ENCODE measurements at regions not wholly inside any gene's neighbourhood (a gene's known extent, or its start where the extent isn't known, plus 50 kb on each side); places are given as distances from the start of the nearest gene placed in this dataset.
"Not testable (repeated sequence)": the region's sequence is repeated elsewhere in the genome, so short reads cannot be mapped to it uniquely, and the experiment has no call there.

DNA sequence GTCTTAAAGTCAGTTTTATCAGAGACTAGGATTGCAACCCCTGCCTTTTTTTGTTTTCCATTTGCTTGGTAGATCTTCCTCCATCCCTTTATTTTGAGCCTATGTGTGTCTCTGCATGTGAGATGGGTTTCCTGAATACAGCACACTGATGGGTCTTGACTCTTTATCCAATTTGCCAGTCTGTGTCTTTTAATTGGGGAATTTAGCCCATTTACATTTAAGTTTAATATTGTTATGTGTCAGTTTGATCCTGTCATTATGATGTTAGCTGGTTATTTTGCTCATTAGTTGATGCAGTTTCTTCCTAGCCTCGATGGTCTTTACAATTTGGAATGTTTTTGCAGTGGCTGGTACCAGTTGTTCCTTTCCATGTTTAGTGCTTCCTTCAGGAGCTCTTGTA, 93.3 kb upstream of the GALNT18 start:
- DNase-seq (ENCODE audit: low spot score) = not testable (repeated sequence)

DNA sequence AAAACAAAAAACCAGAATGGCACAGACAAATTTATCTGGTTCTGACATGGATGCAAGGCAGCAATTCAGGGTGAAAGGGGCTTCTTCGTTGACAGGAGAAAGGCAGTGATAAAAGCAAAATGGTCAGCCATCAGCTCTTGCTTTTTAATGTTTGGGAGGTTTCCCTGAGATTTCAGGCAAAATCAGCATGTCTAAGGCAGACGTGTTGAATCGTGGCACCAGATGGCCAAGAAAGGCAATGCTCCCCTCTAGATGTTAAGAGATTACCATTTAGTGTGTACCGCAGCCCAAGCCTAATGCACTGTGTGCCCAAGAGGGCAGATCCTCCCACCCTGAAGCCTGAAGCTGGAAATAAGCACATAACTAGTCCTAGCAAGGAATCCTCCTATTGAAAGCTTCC, 88.8 kb upstream of the GALNT18 start:
- no peak for DNase-seq (ENCODE audit: low spot score)

- DNase-seq (ENCODE audit: low spot score) = no peak
Measured at GRCh38 chr11:11709447-11710239, 87.8 kb upstream of the GALNT18 start.

GRCh38 chr11:11708256-11708655, 86.5 kb upstream of the GALNT18 start:
- DNase-seq (ENCODE audit: low spot score) = no peak

DNA sequence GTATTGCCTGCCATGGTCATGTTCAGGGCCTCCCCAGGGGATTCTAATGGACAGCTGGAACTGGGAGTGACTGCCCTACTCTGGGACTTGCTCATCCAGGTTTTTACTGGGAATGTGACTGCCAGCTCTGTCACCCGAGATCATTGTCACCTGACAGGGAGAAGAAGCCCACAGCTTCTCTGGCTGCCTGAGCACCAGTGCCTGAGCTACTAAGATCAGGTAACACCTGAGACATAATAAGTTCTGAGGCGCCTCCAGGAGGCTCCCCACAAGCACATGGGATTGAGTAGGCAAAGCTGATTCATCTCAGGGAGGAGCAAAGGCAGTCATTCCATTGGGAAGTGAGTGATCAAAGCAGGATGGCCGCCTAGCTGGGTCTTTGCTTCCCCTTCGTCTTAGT, 84.2 kb upstream of the GALNT18 start:
- DNase-seq (ENCODE audit: low spot score) = no peak

DNA sequence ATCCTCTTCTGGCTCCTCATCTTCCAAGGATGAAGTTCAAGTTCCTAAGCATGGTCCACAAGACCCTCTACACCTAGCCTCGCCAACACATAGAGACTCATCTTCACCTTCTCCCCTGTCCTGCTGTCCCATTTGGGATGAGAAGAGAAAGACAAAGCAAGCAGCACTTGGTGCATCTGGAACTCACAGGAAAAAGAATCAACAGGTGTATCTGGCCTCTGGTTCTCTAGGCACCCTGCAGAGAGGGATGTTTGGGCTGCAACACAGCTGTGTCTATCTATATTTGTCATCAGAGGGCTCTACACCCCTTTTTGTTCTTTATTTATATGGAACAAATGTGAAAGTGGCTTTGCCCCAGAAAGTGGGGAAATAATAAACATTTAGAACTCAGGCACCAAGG, 82.1 kb upstream of the GALNT18 start:
- DNase-seq (ENCODE audit: low spot score) = no peak

- DNase-seq (ENCODE audit: low spot score) = no peak
Measured at GRCh38 chr11:11701070-11701469, 79.3 kb upstream of the GALNT18 start.

GRCh38 chr11:11697796-11698195, 76.0 kb upstream of the GALNT18 start:
- DNase-seq (ENCODE audit: low spot score) = no peak

- DNase-seq (ENCODE audit: low spot score) = no peak
Measured at GRCh38 chr11:11691296-11692151, 69.7 kb upstream of the GALNT18 start.

DNA sequence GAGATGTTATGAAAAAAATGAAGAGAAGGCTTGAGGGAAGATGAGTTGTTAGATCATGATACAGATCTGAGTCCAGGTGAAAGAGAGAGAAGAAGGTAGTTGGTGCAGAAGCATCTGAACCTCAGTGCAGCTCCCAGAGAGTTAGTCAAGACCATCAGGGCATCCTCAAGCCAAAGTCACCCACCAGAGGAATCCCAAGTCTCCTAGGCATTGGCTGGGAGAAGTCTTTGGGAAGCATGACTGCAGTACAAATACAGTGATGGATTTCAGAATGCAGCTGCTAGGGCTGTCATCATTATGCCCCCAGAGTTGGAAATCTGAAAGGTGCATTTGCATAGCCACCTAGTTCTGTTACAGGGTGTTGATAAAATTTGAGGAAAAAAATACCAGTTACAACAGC, 59.7 kb upstream of the GALNT18 start:
- DNase-seq (ENCODE audit: low spot score) = no peak

- no peak for DNase-seq (ENCODE audit: low spot score)
Measured at GRCh38 chr11:11677672-11678356, 56.0 kb upstream of the GALNT18 start.

DNA sequence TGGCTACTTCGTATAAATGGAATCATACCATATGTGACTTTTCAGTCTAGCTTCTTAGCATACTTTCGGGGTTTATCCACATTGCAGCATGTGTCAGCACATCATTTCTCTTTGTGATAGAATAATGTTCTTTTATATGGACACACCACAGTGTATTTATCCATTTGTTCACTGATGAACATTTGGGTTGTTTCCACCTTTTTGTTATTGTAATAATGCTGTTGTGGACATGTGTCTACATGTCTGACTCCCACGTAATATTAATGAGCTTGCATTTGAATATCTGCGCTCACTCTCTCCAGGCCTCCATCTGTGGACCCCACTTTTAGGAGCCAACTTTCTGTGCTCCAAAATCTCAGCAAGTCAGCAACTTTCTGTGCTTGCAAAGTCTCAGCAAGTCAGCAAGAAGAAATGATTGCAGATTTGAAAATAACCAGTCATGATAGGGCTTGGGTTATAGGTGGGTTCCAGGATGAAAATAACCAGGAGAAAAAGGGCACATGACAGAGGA, 53.9 kb upstream of the GALNT18 start:
- no peak for DNase-seq (ENCODE audit: low spot score)

GRCh38 chr11:11672789-11673188, 51.0 kb upstream of the GALNT18 start:
- no peak for DNase-seq (ENCODE audit: low spot score)

DNA sequence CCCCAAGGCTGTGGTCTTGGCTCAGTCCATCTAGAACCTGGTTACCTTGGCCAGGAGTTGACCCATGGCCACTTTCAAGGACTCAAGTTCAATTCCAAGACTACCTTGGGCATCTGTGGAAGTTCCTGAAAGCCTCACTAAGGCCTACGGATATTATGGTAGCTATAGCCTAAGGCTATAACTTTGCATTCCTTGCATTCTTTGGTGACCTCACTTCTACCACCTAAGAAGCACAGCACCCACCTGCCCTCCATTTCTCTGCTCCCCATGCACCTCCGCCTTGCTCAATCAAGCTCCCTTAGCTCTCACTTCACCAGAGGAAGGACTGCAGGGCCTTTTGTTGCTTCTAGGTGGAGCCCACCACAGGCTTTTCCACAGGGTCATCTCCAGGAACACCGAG, 50.3 kb upstream of the GALNT18 start:
- no peak for DNase-seq (ENCODE audit: low spot score)
